IMR-90 (cell line): ENCODE measurements at regions not wholly inside any gene's neighbourhood (a gene's known extent, or its start where the extent isn't known, plus 50 kb on each side); places are given as distances from the start of the nearest gene placed in this dataset.

ENCODE experiments used
- ATAC-seq: fragments of 200-7000 bp; cut with Tn5 transposase; 2 replicates; pipeline ENCODE4 v1.9.1; 2020; ENCODE audit warnings: low read depth, mild to moderate bottlenecking, moderate library complexity
- BruUV-seq: library from RNA; stranded (reverse); fragments of 400-500 nt; replicated peaks from 2 replicates; lab custom pipeline; 2021; lab: Mats Ljungman, UMichigan
- CTCF ChIA-PET: fragments of 300-600 bp; formaldehyde crosslinking; extraction: SDS; loops from one replicate; lab custom pipeline; 2021; ENCODE audit warnings: antibody characterized with exemption; lab: Yijun Ruan, JAX
- POLR2A ChIA-PET: fragments of 300-600 bp; sonication (Branson Sonifier 250); formaldehyde crosslinking; loops from one replicate; lab custom pipeline; 2022; ENCODE audit warnings: antibody characterized with exemption; ENCODE audit not compliant: unreplicated experiment; lab: Charles Lee
- DNase-seq: peaks from one replicate; pipeline ENCODE4 v3.0.0; 2013
- H2AFZ ChIP-seq: replicated peaks from 2 replicates; pipeline ENCODE3; 2013; ENCODE audit warnings: low read length, mild to moderate bottlenecking; ENCODE audit not compliant: poor library complexity
- H2AK5ac ChIP-seq: 2 replicates; pipeline ENCODE4 v1.6.1; 2013; ENCODE audit warnings: low read depth, low read length, inconsistent platforms
- H2AK9ac ChIP-seq: replicated peaks from 2 replicates; pipeline ENCODE3; 2013; ENCODE audit warnings: mild to moderate bottlenecking, low read depth, low read length, moderate library complexity; ENCODE audit not compliant: poor library complexity
- H2BK120ac ChIP-seq: 2 replicates; pipeline ENCODE4 v1.6.1; 2013; ENCODE audit warnings: low read depth, low read length, inconsistent platforms
- H2BK15ac ChIP-seq: 3 replicates; pipeline ENCODE4 v1.6.1; 2013; ENCODE audit warnings: low read depth, low read length, inconsistent platforms
- H2BK20ac ChIP-seq: 2 replicates; pipeline ENCODE4 v1.6.1; 2013; ENCODE audit warnings: low read depth, mild to moderate bottlenecking, inconsistent platforms, low read length, moderate library complexity
- H2BK5ac ChIP-seq: 2 replicates; pipeline ENCODE4 v1.6.1; 2013; ENCODE audit warnings: mild to moderate bottlenecking, low read depth, low read length, inconsistent platforms; ENCODE audit not compliant: poor library complexity, severe bottlenecking
- H3K14ac ChIP-seq: replicated peaks from 2 replicates; pipeline ENCODE4 v1.6.1; 2013; ENCODE audit warnings: low read depth, low read length, inconsistent platforms
- H3K18ac ChIP-seq: 2 replicates; pipeline ENCODE4 v1.6.1; 2013; ENCODE audit warnings: low read depth, low read length, control low read depth
- H3K23ac ChIP-seq: 2 replicates; pipeline ENCODE4 v1.6.1; 2013; ENCODE audit warnings: low read depth, low read length, inconsistent platforms
- H3K27ac ChIP-seq: 2 replicates; pipeline ENCODE4 v1.5.1; 2013; ENCODE audit warnings: mild to moderate bottlenecking, control low read depth, low read length; ENCODE audit not compliant: insufficient read depth
- H3K27me3 ChIP-seq: 2 replicates; pipeline ENCODE4 v1.6.1; 2013; ENCODE audit warnings: low read length; ENCODE audit not compliant: control insufficient read depth, insufficient read depth
- H3K36me3 ChIP-seq: 2 replicates; pipeline ENCODE4 v1.6.1; 2013; ENCODE audit warnings: low read length, mixed read lengths; ENCODE audit not compliant: control insufficient read depth, insufficient read depth
- H3K4ac ChIP-seq: 2 replicates; pipeline ENCODE4 v1.6.1; 2013; ENCODE audit warnings: low read depth, low read length, inconsistent platforms
- H3K4me1 ChIP-seq: 2 replicates; pipeline ENCODE4 v1.6.1; 2013; ENCODE audit warnings: low read length, mixed read lengths; ENCODE audit not compliant: control insufficient read depth, insufficient read depth
- H3K4me2 ChIP-seq: 2 replicates; pipeline ENCODE4 v1.6.1; 2013; ENCODE audit warnings: low read depth, mild to moderate bottlenecking, control low read depth, low read length, moderate library complexity
- H3K4me3 ChIP-seq: 2 replicates; pipeline ENCODE4 v1.5.1; 2013; ENCODE audit warnings: low read depth, mild to moderate bottlenecking, control low read depth, low read length, moderate library complexity; ENCODE audit not compliant: insufficient read depth
- H3K56ac ChIP-seq: 2 replicates; pipeline ENCODE4 v1.6.1; 2013; ENCODE audit warnings: low read length, inconsistent platforms; ENCODE audit not compliant: insufficient read depth; ENCODE audit errors: extremely low read depth
- H3K79me1 ChIP-seq, 2 experiments: 2 replicates each; pipeline ENCODE4 v1.6.1; 2013; ENCODE audit warnings: low read length in 2 of 2, inconsistent platforms in 1 of 2, low read depth in 1 of 2
- H3K9ac ChIP-seq: 2 replicates; pipeline ENCODE4 v1.6.1; 2013; ENCODE audit warnings: low read depth, low read length, control low read depth
- H3K9me1 ChIP-seq: 2 replicates; pipeline ENCODE4 v1.6.1; 2013; ENCODE audit warnings: low read length, inconsistent platforms; ENCODE audit not compliant: insufficient read depth
- H3K9me3 ChIP-seq: 2 replicates; pipeline ENCODE4 v1.6.1; 2013; ENCODE audit warnings: low read length; ENCODE audit not compliant: control insufficient read depth, insufficient read depth
- H4K20me1 ChIP-seq: 2 replicates; pipeline ENCODE4 v1.6.1; 2013; ENCODE audit warnings: low read length, inconsistent platforms; ENCODE audit not compliant: insufficient read depth
- H4K5ac ChIP-seq: 2 replicates; pipeline ENCODE4 v1.6.1; 2013; ENCODE audit warnings: mild to moderate bottlenecking, low read depth, low read length, control low read depth
- H4K8ac ChIP-seq, 2 experiments: 2 replicates each; pipeline ENCODE4 v1.6.1; 2013; ENCODE audit warnings: low read depth in 2 of 2, low read length in 2 of 2, control low read depth in 1 of 2, inconsistent platforms in 1 of 2
- H4K91ac ChIP-seq: 2 replicates; pipeline ENCODE4 v1.6.1; 2013; ENCODE audit warnings: low read depth, low read length, inconsistent platforms; ENCODE audit not compliant: insufficient read depth
- BHLHE40 ChIP-seq: fragments of 150-350 bp; IDR thresholded peaks from 2 replicates; pipeline ENCODE4 v1.6.1; 2016; ENCODE audit warnings: mild to moderate bottlenecking, low read depth, low read length
- ELK1 ChIP-seq: fragments of 150-350 bp; IDR thresholded peaks from 2 replicates; pipeline ENCODE4 v1.6.1; 2016; ENCODE audit warnings: low read depth, mild to moderate bottlenecking, low read length, moderate library complexity, borderline replicate concordance
- MAFK ChIP-seq: IDR thresholded peaks from 2 replicates; pipeline ENCODE4 v1.6.1; 2012; ENCODE audit warnings: low read depth, low read length, improper control_type of control experiment
- MAZ ChIP-seq: IDR thresholded peaks from 2 replicates; pipeline ENCODE4 v1.6.1; 2012; ENCODE audit warnings: low read depth, mild to moderate bottlenecking, low read length, improper control_type of control experiment, moderate library complexity, borderline replicate concordance
- MXI1 ChIP-seq: IDR thresholded peaks from 2 replicates; pipeline ENCODE4 v1.6.1; 2012; ENCODE audit warnings: low read depth, mild to moderate bottlenecking, low read length, moderate library complexity, borderline replicate concordance
- NFE2L2 ChIP-seq: fragments of 150-350 bp; IDR thresholded peaks from 2 replicates; pipeline ENCODE4 v1.6.1; 2016; ENCODE audit warnings: low read depth, mild to moderate bottlenecking, low read length
- POLR2A ChIP-seq: IDR thresholded peaks from 2 replicates; pipeline ENCODE4 v1.6.1; 2012; ENCODE audit warnings: mild to moderate bottlenecking, low read depth, low read length
- RAD21 ChIP-seq: IDR thresholded peaks from 2 replicates; pipeline ENCODE4 v1.6.1; 2012; ENCODE audit warnings: low read length, improper control_type of control experiment
- RCOR1 ChIP-seq: IDR thresholded peaks from 2 replicates; pipeline ENCODE4 v1.6.1; 2012; ENCODE audit warnings: mild to moderate bottlenecking, low read length, improper control_type of control experiment; ENCODE audit not compliant: insufficient replicate concordance
- SMC3 ChIP-seq: fragments of 150-350 bp; IDR thresholded peaks from 2 replicates; pipeline ENCODE4 v1.6.1; 2016; ENCODE audit warnings: low read depth, mild to moderate bottlenecking, antibody characterized with exemption, low read length, moderate library complexity
- USF2 ChIP-seq: fragments of 150-350 bp; IDR thresholded peaks from 2 replicates; pipeline ENCODE4 v1.6.1; 2017; ENCODE audit warnings: mild to moderate bottlenecking, antibody characterized with exemption, low read length, low read depth
- WGBS, 2 experiments: methylation state at CpG; one replicate each; pipeline versions ENCODE4 v1.1.5 to v1.1.7; 2013; ENCODE audit warnings: missing lambda C conversion rate in 2 of 2; ENCODE audit not compliant: insufficient read length in 1 of 2; ENCODE audit errors: extremely low coverage in 2 of 2; 5-methylcytosine and 5-hydroxymethylcytosine counted together
- dilution Hi-C: fragments of 300-500 bp; cut with HindIII; formaldehyde crosslinking; loops from one replicate; pipeline ENCODE4 v1.14.3; 2018; ENCODE audit warnings: low sequenced_read_pairs; ENCODE audit not compliant: unreplicated experiment
- in situ Hi-C: fragments of 300-500 bp; cut with MboI; formaldehyde crosslinking; loops from 3 replicates; pipeline ENCODE4 v1.14.3; 2019; ENCODE audit warnings: low sequenced_read_pairs, inconsistent platforms, mixed read lengths
- intact Hi-C: fragments of 100-400 bp; cut with micrococcal nuclease; formaldehyde crosslinking; loops from 2 replicates; pipeline ENCODE4 v1.10.0; 2022
- TF ChIP-seq, protein P1 (sequence below): conservative IDR thresholded peaks from 2 replicates; pipeline ENCODE4 v1.5.1; 2012; ENCODE audit warnings: mild to moderate bottlenecking, low read depth, low read length, improper control_type of control experiment

DNA sequence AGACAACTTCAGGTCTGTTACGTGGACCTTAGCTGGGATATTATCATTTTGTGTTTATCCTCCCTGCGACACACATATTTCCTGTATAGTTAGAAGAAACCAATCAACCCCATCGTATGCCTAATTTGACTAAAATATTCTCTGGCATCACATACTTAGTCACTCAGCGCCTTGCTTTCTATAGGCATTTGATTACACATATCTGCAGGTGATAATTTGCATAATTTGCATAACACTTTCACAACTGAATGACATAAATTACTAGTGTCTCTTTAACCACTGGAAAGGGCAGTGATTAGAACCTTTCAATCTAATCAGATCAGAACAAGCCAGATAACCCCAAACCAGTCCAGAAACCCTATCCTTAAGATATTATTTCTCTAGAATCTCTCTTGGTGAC lies 390.2 kb downstream of the TLR4 start:
- no peak overlapping the region for H2AK5ac ChIP-seq
- intact Hi-C loops = no loop called here
- no peak overlapping the region for H4K8ac ChIP-seq
- DNase-seq (no peak), ATAC-seq (no peak)
- no peaks in the 10 kb centered on the region for H3K27me3 ChIP-seq
- no peak overlapping the region for H4K5ac ChIP-seq
- WGBS, 2 experiments = no CpG with 5 or more reads among the region's 4 CpGs
- H3K9me3 ChIP-seq = peaks cover 8% of the 10 kb centered on the region
- H3K18ac ChIP-seq = no peak overlapping the region
- TF ChIP-seq POLR2A (no peak), RAD21 (no peak), NFE2L2 (no peak), USF2 (no peak), BHLHE40 (no peak), ELK1 (no peak), MAZ (no peak), SMC3 (no peak), MXI1 (no peak), RCOR1 (no peak), MAFK (no peak)
- TF ChIP-seq, protein P1, sequence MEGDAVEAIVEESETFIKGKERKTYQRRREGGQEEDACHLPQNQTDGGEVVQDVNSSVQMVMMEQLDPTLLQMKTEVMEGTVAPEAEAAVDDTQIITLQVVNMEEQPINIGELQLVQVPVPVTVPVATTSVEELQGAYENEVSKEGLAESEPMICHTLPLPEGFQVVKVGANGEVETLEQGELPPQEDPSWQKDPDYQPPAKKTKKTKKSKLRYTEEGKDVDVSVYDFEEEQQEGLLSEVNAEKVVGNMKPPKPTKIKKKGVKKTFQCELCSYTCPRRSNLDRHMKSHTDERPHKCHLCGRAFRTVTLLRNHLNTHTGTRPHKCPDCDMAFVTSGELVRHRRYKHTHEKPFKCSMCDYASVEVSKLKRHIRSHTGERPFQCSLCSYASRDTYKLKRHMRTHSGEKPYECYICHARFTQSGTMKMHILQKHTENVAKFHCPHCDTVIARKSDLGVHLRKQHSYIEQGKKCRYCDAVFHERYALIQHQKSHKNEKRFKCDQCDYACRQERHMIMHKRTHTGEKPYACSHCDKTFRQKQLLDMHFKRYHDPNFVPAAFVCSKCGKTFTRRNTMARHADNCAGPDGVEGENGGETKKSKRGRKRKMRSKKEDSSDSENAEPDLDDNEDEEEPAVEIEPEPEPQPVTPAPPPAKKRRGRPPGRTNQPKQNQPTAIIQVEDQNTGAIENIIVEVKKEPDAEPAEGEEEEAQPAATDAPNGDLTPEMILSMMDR = no peak
- H3K14ac ChIP-seq = no peak overlapping the region
- H3K9ac ChIP-seq = no peak overlapping the region
- H4K91ac ChIP-seq = no peak overlapping the region
- no peaks in the 10 kb centered on the region for H3K9me1 ChIP-seq
- no peaks in the 10 kb centered on the region for H3K36me3 ChIP-seq
- no peak overlapping the region for H3K27ac ChIP-seq
- H2BK20ac ChIP-seq = no peak overlapping the region
- in situ Hi-C loops = no loop called here
- no peaks in the 10 kb centered on the region for H4K20me1 ChIP-seq
- H2BK5ac ChIP-seq = no peak overlapping the region
- H2AK9ac ChIP-seq = no peak overlapping the region
- no peaks in the 10 kb centered on the region for H3K4me1 ChIP-seq
- H2BK120ac ChIP-seq = no peak overlapping the region
- no peak overlapping the region for H3K4me3 ChIP-seq
- no peak overlapping the region for H3K4ac ChIP-seq
- H3K79me1 ChIP-seq = no peaks in the 10 kb centered on the region
- no peak overlapping the region for H2AFZ ChIP-seq
- ChIA-PET POLR2A (no interaction called here), CTCF (no interaction called here)
- no peak overlapping the region for H3K23ac ChIP-seq
- no peak overlapping the region for H3K4me2 ChIP-seq
- dilution Hi-C loops = no loop called here
- BruUV-seq = no TSS peak
- no peak overlapping the region for H2BK15ac ChIP-seq
- H3K56ac ChIP-seq = no peak overlapping the region
